GM21367 (cell line): ENCODE measurements at regions not wholly inside any gene's neighbourhood (a gene's known extent, or its start where the extent isn't known, plus 50 kb on each side); places are given as distances from the start of the nearest gene placed in this dataset.
"Not testable (repeated sequence)": the region's sequence is repeated elsewhere in the genome, so short reads cannot be mapped to it uniquely, and the experiment has no call there.

ENCODE experiments used
- ATAC-seq: cut with Tn5 transposase; IDR thresholded peaks from one replicate; pipeline ENCODE4 v1.9.1; 2021; ENCODE audit not compliant: unreplicated experiment

DNA sequence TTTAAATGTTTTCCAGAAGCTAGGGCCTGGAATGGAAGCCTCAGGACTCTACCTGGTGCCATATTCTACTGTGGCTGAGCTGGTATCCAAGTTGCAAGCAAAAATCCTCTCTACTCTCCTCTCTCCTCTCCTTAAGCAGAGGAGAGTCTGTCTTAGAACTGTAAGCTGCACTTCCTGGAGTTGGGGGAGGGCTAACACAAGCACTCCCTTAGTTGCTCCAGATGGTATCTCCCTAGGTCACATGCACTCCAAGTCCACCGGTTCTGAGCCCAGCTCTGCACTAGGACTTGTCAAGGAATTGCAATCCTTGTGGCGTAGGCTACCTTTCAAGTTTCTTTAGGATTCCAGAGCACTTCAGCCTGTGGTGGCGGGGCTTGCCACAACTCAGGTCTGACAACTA lies 513.9 kb upstream of the RGMB start:
- no peak for ATAC-seq

DNA sequence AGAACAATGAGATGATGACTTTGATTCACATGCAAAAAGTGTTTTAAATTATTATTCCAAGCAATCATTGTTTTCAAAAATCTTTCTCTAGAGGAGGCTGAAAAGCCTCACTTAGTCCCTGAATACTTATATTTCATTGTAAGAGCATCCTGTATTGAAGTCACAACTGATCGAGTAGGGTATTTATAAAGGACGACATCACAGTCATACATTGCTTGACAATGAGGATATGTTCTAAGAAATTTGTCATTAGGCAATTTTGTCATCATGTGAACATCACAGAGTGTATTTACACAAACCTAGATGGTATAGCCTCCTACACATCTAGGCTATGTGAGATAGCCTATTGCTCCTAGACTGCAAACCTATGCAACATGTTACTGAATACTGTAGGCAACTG lies 510.4 kb upstream of the RGMB start:
- ATAC-seq, result no peak

DNA sequence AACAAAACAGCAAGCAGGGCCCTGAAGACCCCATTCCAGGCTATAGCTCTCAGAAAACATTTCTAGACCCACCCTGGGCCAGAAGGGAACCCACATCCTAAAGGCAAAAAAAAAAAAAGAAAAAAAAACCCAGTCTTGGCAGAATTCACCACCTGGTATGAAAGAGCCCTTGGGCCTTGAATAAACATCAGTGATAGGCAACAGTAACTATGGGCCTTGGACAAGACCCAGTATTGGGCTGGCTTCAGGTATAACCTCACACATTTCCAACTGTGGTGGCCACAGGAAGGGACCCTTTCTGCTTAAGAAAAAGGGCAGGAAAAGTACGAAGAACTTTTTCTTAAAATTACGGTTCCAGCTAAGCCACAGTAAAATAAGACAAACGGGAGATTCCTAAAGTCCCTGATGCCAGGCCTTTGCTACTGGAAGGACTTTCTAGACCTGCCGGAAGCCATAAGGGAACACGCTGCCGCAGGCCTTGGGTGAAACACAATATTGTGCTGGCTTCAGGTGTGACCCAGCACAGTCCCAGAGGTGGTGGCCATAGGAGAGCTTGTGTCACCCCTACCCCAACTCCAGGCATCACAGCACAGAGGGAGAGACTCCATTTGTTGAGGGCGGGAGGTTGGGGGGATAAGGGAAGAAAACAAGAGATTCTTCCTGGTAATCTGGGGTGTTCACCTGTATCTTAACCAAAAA lies 505.2 kb upstream of the RGMB start:
- no peak for ATAC-seq

DNA sequence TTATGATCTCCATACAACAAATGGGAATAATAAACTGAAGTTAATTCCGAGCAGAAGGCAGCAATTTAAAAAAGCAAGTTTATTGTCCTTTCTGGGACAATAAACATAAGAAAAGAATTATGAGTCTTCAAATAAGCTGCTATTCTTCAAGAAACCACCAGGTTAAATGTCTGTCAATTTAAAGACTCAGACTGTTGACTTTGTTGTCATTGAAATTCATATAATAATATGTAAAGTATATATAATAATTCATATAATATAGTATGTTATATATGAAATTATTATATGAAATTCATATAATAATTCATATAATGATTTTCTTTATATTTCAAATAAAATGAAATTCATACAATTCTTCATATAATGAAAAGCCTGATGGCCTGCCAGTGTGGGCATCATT lies 497.5 kb upstream of the RGMB start:
- no peak for ATAC-seq

DNA sequence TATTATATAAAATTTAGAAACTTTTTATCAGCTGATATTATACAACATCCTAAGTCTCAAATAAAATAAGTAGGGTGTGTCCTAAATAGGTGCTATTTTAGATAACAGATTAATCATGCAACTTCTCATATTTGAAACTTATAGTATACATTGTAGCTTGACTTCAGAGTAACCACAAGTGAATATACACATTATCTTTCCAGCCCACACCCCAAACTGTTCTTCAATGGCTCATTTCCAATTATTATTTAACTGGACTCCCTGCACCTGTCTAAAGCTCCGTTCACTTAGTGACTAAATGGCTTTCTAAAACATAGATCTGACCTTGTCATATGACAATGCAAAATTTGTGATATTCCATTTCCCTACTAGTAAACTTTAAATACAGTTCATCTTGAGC lies 490.9 kb upstream of the RGMB start:
- no peak for ATAC-seq

DNA sequence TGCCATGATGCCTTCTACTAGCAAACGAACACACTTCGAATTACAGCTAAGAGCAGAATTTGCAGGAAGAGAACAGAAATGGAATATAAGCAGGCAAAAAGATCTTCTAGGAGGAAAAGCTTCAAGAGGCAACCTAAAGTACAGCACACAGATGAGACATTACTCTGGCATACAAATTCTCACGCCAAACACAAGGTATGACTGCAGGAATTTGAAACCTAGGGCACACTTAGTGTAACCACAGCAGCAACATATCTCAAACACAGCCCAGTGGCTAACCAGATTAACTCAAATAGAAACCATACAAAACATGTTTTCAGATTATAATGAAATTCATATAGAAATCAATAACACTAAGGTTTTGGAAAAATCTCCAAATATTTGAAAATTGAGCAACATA lies 481.0 kb upstream of the RGMB start:
- no peak for ATAC-seq

GRCh38 chr5:98296426-98296825 lies 477.0 kb upstream of the RGMB start:
- ATAC-seq, result no peak

DNA sequence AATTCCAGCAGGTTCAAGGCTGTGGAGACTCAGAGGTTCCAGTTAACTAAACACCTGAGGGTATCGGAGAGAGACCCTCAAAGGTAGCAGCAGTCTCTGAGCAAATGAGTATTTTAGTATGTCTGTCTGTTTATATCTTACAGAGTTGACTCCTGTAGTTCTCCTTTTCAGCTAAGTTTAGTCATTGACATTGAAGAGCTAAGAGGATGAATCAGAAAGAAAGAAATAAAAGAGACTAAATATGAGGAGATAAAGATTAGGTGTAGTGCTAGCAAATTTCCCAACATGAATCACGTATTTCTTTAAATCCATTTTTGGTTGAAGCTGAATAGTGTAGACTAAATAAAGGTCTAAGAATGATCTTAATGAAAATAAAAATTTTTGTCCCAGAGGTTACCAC lies 474.0 kb upstream of the RGMB start:
- no peak for ATAC-seq

GRCh38 chr5:98301547-98301946 lies 471.9 kb upstream of the RGMB start:
- no peak for ATAC-seq

DNA sequence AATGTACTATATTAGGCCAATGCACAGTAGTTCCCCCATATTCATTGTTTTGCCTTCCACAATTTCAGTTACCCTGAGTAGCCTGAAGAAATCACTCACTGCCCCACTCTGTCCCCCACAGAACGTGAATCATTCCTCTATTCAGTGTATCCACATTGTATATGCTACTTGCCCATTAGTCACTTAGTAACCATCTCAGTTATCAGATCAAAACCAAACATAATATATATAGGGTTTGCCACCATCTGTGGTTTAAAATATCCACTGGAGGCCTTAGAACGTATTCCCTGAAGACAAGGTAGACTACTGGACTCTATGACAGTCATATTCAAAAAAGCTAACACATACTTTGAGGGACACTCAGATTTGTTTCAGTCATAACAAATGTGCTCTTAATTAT lies 465.7 kb upstream of the RGMB start:
- no peak for ATAC-seq

GRCh38 chr5:98308231-98308630 lies 465.2 kb upstream of the RGMB start:
- no peak for ATAC-seq

DNA sequence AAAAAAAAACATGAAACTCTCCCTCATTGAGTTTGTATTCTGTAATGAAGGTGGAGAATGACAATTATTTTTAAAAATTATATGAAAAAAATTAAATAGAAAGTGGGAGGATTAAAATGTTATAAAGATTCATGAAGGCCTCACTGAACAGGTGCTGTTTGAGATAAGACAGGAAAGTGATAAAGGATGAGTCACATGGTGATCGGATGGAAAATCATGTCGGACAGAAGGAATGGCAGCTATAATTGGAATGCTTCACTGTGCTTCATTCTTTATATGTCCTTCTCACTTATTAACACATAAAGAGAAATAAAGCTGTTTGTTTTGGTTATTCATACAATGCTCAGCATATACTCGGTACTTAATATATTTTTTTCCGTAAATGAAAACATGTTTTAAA lies 464.5 kb upstream of the RGMB start:
- no peak for ATAC-seq

- peak; percentile 69 for ATAC-seq
Observed at GRCh38 chr5:98309785-98310598, 463.5 kb upstream of the RGMB start.

DNA sequence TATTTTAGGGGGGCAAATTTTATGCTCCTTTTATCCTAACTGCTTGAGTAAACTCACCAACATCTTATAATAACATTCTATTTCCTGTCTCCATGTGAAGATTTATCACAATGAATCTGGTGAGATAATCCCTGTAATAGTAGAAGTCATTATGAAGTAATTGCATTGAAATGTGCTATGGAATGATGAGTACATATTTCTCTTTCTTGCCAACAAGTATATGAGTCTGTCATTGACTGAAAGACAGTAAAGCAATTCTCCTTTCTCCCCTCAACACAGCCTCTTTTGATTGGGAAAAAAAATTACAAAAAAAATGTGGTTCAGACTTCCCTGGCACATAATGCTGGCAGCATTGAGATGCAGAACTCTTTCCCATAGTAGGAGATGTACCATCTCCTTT lies 459.2 kb upstream of the RGMB start:
- no peak for ATAC-seq

- no peak for ATAC-seq
Observed at GRCh38 chr5:98318386-98318785, 455.1 kb upstream of the RGMB start.

DNA sequence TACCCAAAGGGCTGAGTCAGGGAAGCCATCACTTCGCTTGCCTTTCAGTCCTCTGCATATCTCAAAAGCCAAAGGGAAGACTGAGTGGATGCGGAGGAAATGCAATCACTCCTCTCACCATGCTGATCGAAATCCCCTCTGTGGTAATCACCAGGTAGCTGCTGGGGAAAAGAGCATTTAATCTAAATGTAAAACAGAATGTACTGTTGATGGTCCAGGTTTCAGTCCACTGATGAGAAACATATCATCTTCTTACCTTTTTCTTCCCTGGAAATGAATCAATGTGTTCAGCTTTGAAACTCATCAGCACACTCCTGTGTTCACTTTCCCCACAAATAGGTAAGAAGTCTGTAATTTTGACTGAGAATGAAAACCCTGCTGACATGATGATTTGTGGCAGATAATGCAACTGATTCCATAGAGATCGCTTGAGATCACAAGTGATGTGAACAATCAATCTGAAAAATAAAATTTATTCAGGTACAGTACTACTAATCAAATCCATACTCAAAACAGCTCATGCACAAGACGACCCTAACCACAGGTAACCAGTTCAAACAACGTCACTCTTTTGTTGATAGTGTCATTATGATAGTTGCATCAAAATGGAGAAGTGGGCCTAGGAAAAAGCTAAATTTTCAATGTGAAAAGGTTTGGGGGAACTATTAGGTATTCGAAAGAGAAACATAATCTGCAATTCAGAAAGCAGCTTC lies 454.0 kb upstream of the RGMB start:
- ATAC-seq, result no peak

- no peak for ATAC-seq
Observed at GRCh38 chr5:98320343-98320742, 453.1 kb upstream of the RGMB start.

GRCh38 chr5:98321361-98321760 lies 452.1 kb upstream of the RGMB start:
- no peak for ATAC-seq

- ATAC-seq, result not testable (repeated sequence)
Observed at GRCh38 chr5:98325187-98325586, 448.3 kb upstream of the RGMB start.

DNA sequence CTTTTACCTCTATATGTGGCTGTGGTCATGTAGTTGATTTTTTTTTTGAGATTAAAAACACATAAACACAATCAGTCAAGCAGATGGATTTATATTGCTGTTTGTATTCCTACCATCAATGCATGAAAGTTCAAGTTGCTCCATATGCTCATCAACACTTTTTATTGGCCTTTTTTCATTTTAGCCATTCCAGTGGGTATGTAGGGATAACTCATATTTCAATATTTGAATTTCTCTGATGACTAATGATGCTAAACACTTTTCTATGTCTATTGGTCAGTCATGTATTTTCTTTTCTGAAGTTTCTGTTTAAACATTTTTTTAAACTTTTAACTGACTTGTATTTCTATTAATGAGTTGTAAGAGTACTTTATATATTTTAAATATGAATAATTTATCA lies 445.4 kb upstream of the RGMB start:
- no peak for ATAC-seq

- ATAC-seq, result no peak
Observed at GRCh38 chr5:98330871-98331270, 442.6 kb upstream of the RGMB start.

DNA sequence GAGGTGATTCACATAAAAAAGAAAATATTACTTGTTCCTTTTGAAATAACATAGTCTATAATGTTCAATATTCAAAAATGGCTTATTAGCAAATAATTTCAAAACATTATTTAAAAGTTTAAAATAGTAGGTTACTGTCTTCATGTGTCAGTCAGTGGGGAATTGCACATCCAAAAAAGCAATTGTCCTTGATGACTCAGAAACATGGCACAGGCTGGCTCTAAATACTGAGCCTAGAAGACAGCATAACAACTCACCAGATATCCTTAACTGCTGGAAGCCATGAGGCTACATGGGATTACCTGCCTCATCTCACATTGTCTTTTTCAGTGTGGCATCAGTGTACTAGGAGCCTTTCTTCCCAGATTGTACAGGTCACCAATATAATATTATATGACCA lies 439.5 kb upstream of the RGMB start:
- ATAC-seq, result no peak
